Hepatocyte (in vitro differentiated cells): ENCODE measurements at regions not wholly inside any gene's neighbourhood (a gene's known extent, or its start where the extent isn't known, plus 50 kb on each side); places are given as distances from the start of the nearest gene placed in this dataset.
A peak's percentile ranks its signal among the peaks of the same experiment; 100 is the strongest.

Experiments used
- DNase-seq: peaks from one replicate; pipeline ENCODE4 v3.0.0-alpha.2; 2016; ENCODE audit warnings: low spot score
- H2AFZ ChIP-seq: fragments of 200-600 bp; sonication (generic); 2 replicates; pipeline ENCODE4 v1.6.0; 2016; ENCODE audit warnings: antibody characterized with exemption, mild to moderate bottlenecking
- H3K27ac ChIP-seq: fragments of 200-600 bp; sonication (generic); 2 replicates; pipeline ENCODE4 v1.5.1; 2016; ENCODE audit warnings: mild to moderate bottlenecking
- H3K27me3 ChIP-seq: fragments of 200-600 bp; sonication (generic); 2 replicates; pipeline ENCODE4 v1.6.1; 2016
- H3K36me3 ChIP-seq: fragments of 200-600 bp; sonication (generic); replicated peaks from 2 replicates; pipeline ENCODE4 v1.5.1; 2016; ENCODE audit warnings: low read depth; ENCODE audit not compliant: insufficient read depth
- H3K4me1 ChIP-seq: fragments of 200-600 bp; sonication (generic); 2 replicates; pipeline ENCODE4 v1.5.1; 2016; ENCODE audit warnings: mild to moderate bottlenecking, moderate library complexity; ENCODE audit not compliant: insufficient read depth
- H3K4me2 ChIP-seq: fragments of 200-600 bp; sonication (generic); 2 replicates; pipeline ENCODE4 v1.6.0; 2016
- H3K4me3 ChIP-seq: fragments of 200-600 bp; sonication (generic); 2 replicates; pipeline ENCODE4 v1.5.1; 2016; ENCODE audit warnings: mild to moderate bottlenecking
- H3K79me2 ChIP-seq: fragments of 200-600 bp; sonication (generic); 2 replicates; pipeline ENCODE4 v1.6.0; 2017; ENCODE audit warnings: mild to moderate bottlenecking
- H3K9me2 ChIP-seq: fragments of 200-600 bp; sonication (generic); replicated peaks from 2 replicates; pipeline ENCODE4 v1.6.0; 2017; ENCODE audit warnings: mild to moderate bottlenecking; ENCODE audit not compliant: insufficient read depth
- H3K9me3 ChIP-seq: fragments of 200-600 bp; sonication (generic); 2 replicates; pipeline ENCODE4 v1.5.1; 2016; ENCODE audit warnings: low read depth, mild to moderate bottlenecking
- H4K20me1 ChIP-seq: fragments of 200-600 bp; sonication (generic); 2 replicates; pipeline ENCODE4 v1.6.0; 2016; ENCODE audit warnings: mild to moderate bottlenecking; ENCODE audit not compliant: insufficient read depth, poor library complexity, severe bottlenecking
- EZH2 ChIP-seq: fragments of 200-600 bp; sonication (generic); IDR thresholded peaks from 2 replicates; pipeline ENCODE4 v1.6.1; 2016; ENCODE audit warnings: antibody characterized with exemption, mild to moderate bottlenecking, borderline replicate concordance
- EZH2phosphoT487 ChIP-seq: fragments of 200-600 bp; sonication (generic); IDR thresholded peaks from one replicate; pipeline ENCODE4 v1.6.1; 2018; ENCODE audit warnings: antibody characterized with exemption, mild to moderate bottlenecking, low read depth, moderate library complexity; ENCODE audit not compliant: unreplicated experiment, severe bottlenecking
- WGBS: methylation state at CpG from one replicate; pipeline ENCODE4 v1.1.6; 2016; ENCODE audit warnings: low lambda C conversion rate; ENCODE audit errors: missing lambda C conversion rate; 5-methylcytosine and 5-hydroxymethylcytosine counted together
- TF ChIP-seq, protein P1 (sequence below): fragments of 200-600 bp; sonication (generic); IDR thresholded peaks from 2 replicates; pipeline ENCODE4 v1.5.1; 2016; ENCODE audit warnings: antibody characterized with exemption, mild to moderate bottlenecking; ENCODE audit not compliant: poor library complexity

DNA sequence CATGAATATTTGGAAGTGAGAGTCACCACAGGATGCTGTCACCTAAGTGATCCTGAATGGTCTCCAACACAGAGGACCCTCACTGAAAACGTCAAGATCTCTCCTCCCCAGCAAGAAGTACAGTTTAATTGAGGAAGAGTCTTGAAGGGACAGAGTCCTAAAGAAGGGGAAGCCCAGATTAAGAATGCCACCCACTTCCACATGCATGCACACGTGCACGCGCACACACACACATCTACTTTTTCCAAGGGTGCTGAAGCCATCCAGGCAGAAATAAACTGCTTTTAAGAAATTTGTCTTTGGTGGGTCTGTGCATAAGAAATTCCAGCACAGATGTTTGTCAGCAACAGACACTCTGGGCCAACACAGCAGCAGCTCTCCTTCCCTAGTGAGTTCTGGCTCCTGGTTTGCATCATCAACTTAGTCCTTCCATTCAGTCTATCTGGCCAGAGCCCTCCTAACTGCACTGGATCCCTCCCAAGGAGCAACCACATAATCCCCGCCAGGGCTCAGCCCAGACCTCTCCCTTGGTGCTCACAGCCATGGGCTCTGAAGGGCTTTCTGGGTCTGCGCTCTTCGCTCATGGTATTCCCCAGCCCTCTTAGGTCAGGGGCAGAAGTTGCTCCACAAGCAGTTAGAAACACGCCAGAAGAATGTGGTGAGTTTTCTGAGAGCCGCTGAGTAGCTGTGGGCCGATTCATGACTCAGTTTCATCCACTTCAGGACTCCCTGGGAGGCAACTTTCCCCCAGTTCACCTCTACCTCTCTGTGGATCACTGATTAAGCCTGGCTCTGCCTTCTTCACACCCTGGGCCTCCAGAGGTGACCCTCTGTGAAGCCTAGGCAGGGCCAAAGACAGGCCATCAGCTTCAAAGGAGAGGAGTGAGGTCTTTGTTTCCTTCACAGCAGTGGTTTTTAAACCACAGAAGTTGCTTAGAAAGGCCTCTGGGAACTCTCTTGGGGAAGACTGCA, 132.6 kb upstream of the LIPC start:
- H3K27me3 ChIP-seq: no peaks in the 10 kb centered on the region
- no peaks in the 10 kb centered on the region for H3K9me2 ChIP-seq
- H3K4me3 ChIP-seq: no peak overlapping the region
- no peaks in the 10 kb centered on the region for H4K20me1 ChIP-seq
- DNase-seq: peak; percentile 51
- WGBS: 91% methylated on average over 10 of the region's 10 CpGs
- TF ChIP-seq EZH2phosphoT487: no peak
- TF ChIP-seq, protein P1, sequence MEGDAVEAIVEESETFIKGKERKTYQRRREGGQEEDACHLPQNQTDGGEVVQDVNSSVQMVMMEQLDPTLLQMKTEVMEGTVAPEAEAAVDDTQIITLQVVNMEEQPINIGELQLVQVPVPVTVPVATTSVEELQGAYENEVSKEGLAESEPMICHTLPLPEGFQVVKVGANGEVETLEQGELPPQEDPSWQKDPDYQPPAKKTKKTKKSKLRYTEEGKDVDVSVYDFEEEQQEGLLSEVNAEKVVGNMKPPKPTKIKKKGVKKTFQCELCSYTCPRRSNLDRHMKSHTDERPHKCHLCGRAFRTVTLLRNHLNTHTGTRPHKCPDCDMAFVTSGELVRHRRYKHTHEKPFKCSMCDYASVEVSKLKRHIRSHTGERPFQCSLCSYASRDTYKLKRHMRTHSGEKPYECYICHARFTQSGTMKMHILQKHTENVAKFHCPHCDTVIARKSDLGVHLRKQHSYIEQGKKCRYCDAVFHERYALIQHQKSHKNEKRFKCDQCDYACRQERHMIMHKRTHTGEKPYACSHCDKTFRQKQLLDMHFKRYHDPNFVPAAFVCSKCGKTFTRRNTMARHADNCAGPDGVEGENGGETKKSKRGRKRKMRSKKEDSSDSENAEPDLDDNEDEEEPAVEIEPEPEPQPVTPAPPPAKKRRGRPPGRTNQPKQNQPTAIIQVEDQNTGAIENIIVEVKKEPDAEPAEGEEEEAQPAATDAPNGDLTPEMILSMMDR: no peak
- TF ChIP-seq EZH2: no peak
- no peaks in the 10 kb centered on the region for H3K79me2 ChIP-seq
- no peak overlapping the region for H2AFZ ChIP-seq
- peaks cover 5% of the 10 kb centered on the region for H3K4me1 ChIP-seq
- H3K4me2 ChIP-seq: no peak overlapping the region
- H3K9me3 ChIP-seq: no peaks in the 10 kb centered on the region
- H3K36me3 ChIP-seq: no peaks in the 10 kb centered on the region
- no peak overlapping the region for H3K27ac ChIP-seq

DNA sequence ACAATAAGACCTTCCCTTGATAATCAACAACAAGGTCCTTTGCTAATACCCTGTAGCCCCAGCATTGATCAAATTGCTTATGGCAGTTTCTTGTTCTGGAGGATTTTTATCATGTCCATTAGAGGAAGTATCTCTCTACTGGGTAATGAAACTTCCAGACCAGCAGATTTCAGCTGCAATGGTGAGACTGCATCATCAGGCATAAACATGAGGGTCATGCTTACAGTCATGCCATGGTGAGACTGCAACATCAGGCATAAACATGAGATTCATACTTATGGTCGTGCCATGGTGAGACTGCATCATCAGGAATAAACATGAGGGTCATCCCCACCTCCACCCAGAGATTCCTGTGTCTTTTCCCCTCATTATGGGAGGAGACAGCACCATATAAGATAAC, 129.0 kb upstream of the LIPC start:
- WGBS: 92% methylated on average over 1 of the region's 1 CpG
- TF ChIP-seq, protein P1: no peak
- TF ChIP-seq EZH2 (no peak), EZH2phosphoT487 (no peak)
- Histone ChIP-seq H3K79me2 (no peaks in the 10 kb centered on the region), H3K9me2 (no peaks in the 10 kb centered on the region), H3K4me2 (no peak overlapping the region), H3K9me3 (no peaks in the 10 kb centered on the region), H3K4me3 (no peak overlapping the region), H3K27me3 (no peaks in the 10 kb centered on the region), H2AFZ (no peak overlapping the region), H4K20me1 (no peaks in the 10 kb centered on the region), H3K27ac (no peak overlapping the region), H3K36me3 (no peaks in the 10 kb centered on the region), H3K4me1 (peaks cover 5% of the 10 kb centered on the region)
- DNase-seq: no peak

DNA sequence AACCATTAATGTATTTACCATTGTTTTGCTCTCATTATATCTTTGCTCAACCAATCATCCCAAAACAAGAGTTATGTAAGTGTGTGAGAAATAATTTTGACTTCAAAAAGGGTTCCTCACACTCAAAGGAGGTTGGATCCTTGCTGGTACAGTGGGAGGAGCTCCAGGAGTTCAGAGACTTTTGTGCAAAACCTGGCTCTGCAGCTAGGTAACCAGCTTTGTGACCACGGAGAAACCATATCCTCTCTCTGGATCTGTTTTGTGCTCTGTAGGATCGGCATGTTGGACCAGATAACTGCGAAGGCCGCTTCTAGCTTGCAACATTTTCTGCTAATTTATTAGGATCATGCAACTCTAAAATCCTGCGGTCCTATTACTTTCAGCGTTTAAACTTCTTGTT, 128.6 kb upstream of the LIPC start:
- TF ChIP-seq, protein P1: no peak
- no peak for TF ChIP-seq EZH2
- H3K9me3 ChIP-seq: no peaks in the 10 kb centered on the region
- no peak overlapping the region for H2AFZ ChIP-seq
- H3K4me1 ChIP-seq: peaks cover 5% of the 10 kb centered on the region
- H3K4me2 ChIP-seq: no peak overlapping the region
- no peak overlapping the region for H3K4me3 ChIP-seq
- no peaks in the 10 kb centered on the region for H3K36me3 ChIP-seq
- no peaks in the 10 kb centered on the region for H3K9me2 ChIP-seq
- H3K27me3 ChIP-seq: no peaks in the 10 kb centered on the region
- 92% methylated on average over 6 of the region's 6 CpGs for WGBS
- no peaks in the 10 kb centered on the region for H4K20me1 ChIP-seq
- no peak overlapping the region for H3K27ac ChIP-seq
- DNase-seq: no peak
- no peaks in the 10 kb centered on the region for H3K79me2 ChIP-seq
